H54 (cell line): ENCODE measurements at regions not wholly inside any gene's neighbourhood (a gene's known extent, or its start where the extent isn't known, plus 50 kb on each side); places are given as distances from the start of the nearest gene placed in this dataset.

Experiments
- DNase-seq: peaks from one replicate; pipeline ENCODE4 v3.0.0; 2011; ENCODE audit warnings: low spot score, mixed read lengths; ENCODE audit not compliant: insufficient read length
- FAIRE-seq: peaks from 3 replicates; lab custom pipeline; 2011; peaks lifted over from hg19 to GRCh38; lab: Jason Lieb, UNC
- POLR2A ChIP-seq: IDR thresholded peaks from 2 replicates; pipeline ENCODE4 v1.6.1; 2011; ENCODE audit warnings: low read depth, mild to moderate bottlenecking, low read length

DNA sequence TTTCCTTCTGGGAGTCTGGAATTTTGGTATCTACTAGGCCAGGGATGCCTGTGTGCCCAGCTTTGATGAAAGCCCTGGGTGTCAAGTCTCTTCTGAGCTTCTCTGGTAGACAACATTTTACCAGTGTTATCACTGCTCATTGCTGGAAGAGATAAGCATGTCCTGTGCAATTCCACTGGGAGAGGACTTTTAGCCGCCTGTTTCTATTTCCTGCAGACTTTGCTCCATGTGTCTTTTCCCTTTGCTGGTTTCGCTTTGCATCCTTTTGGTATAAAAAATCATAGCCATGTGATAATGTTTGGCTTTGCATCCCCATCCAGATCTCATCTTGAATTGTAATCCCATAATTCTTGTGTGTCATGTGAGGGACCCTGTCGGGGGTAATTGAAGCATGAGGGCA lies 163.2 kb downstream of the SLC28A3 start:
- TF ChIP-seq POLR2A, result no peak
- DNase-seq, result no peak
- no peak for FAIRE-seq

DNA sequence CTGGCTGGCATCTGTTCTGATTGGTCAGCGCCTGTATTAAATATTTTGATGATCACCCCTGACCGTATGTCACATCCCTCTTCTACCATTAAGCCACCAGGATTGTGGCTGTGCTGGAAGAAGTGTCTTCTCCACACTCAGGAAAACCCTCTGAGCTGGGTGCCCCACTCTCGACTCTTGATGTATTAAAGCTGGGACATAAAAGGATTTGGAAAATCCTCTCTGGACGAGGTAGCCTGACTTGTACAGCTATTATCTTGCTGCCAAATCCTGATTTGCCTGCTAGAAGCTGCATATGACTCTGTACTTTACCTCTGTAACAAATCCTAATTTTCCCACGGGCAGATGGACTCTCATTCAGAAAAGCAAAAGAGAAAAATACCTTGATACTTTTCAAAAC lies 161.0 kb downstream of the SLC28A3 start:
- no peak for FAIRE-seq
- TF ChIP-seq POLR2A, result no peak
- no peak for DNase-seq

DNA sequence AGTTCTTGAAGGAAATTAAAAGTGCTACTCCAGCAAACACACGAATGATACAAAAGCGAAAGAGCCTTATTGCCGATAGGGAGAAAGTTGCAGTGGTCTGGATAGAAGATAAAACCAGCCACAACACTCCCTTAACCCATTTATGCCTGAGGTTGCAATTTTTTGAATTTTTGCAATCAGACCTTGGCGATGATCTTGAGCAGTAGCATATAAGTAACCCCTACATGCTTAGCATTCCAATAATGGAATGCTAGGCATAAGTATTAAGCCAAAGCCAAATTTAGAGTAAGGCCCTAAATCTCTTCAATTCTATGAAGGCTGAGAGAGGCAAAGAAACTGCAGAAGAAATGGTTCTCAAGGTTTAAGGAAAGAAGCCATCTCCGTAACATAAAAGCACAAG lies 153.5 kb downstream of the SLC28A3 start:
- FAIRE-seq (no peak), DNase-seq (no peak)
- no peak for TF ChIP-seq POLR2A

DNA sequence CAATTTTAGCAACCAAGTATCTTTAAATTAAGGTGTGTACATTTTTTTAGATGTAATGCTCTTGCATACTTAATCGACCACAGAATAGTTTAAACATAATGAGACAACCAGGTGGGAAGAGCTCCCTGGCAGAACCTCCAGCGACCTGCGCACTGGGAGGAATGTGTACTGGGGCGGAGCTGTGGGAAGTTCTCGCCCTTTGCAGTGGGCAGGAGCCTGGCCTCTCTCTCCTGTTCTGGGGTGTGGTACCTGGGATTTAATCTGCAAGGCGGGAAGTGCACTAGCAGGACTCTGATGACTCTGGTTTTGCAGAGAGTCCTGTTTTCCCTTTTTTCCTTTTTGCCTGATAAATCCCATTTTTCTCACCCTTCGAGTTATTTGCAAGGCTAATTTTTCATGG lies 150.7 kb downstream of the SLC28A3 start:
- no peak for TF ChIP-seq POLR2A
- DNase-seq (no peak), FAIRE-seq (no peak)

DNA sequence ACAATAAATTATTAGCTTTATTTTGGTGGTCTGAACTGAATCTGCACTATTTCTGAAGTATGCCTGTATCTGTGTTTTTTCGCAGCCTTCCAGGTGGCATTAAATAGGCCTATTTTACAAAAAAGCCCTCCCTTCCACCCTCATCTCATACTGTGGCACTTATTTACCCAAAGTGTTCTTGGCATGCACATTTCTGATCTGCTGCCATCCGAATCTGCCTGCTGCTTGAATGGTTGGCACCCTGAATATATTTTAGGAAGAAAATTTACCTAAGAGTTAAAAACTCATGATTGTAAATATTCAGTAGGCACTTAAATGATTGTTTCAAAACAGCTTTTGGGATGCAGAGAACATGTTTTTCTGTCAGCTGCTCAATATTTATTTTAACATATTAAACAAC lies 150.1 kb downstream of the SLC28A3 start:
- FAIRE-seq, result no peak
- TF ChIP-seq POLR2A, result no peak
- DNase-seq, result no peak

DNA sequence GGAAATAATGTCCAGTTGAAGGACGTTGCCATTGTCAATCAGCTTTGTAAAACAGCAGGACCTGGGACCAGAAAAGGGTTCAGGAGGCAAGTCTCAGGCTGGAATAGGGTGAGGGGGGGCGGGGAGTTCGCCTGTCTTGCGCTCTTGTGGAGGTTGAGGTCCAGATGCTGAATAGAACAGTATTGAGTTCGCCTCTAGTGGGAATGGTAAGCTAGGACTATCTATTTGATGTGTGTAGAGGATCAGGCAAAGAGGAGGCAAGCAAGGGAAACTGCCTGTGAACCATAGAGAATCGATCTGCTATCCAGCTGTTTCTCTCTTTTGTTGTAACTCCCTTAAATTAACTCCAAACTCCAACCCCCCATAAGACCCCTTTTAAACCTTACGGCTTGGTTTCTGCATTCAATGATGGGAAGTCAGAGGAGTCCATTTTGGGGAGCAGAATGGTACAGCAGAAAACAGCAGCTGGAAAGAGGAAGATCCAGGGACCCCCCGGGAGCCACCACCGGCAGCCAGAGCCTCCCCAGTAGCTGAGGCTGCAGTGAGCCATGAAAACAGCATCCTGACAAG lies 133.7 kb downstream of the SLC28A3 start:
- DNase-seq, result no peak
- TF ChIP-seq POLR2A, result no peak
- FAIRE-seq, result no peak

DNA sequence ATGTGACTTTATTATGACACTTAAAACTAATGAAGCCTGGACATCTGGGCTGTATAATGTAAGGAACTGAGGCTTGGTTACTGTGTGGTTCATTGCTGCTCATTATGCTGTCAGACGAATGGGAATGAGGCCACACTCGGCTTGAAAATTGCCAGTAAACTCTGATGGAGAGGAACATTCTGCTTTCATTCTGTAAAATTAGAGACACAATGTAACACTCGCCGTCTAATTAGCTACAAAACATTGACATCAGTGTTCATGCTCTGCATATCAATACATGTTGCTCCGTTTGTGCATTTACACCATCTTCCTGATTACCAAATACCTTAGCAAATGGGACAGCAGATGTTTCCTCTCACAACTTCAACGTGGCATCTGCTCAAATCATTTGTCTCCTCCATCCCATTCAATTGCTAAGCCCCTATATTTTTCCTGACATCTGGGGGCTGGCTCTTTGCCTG lies 133.0 kb downstream of the SLC28A3 start:
- DNase-seq (no peak), FAIRE-seq (no peak)
- TF ChIP-seq POLR2A, result no peak

DNA sequence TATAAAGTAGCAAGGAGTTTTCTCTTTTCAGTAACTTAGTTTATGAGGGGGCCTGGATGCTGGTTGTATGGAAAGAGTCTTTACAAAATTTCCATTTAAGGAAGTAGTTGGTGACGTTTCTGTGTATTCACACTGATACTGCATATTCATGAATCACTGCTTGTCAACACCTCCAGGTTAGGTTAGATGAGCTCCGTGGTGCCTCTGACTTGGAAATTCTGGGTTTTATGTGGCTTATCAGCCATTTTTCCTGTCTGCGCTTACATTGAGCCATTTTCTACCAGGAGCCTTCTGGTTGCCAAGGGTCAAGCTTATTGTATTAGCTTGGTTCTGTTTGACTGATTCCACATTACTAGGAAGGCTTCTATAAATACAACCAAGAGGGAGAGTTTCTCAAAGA lies 128.3 kb downstream of the SLC28A3 start:
- TF ChIP-seq POLR2A, result no peak
- DNase-seq (no peak), FAIRE-seq (no peak)

DNA sequence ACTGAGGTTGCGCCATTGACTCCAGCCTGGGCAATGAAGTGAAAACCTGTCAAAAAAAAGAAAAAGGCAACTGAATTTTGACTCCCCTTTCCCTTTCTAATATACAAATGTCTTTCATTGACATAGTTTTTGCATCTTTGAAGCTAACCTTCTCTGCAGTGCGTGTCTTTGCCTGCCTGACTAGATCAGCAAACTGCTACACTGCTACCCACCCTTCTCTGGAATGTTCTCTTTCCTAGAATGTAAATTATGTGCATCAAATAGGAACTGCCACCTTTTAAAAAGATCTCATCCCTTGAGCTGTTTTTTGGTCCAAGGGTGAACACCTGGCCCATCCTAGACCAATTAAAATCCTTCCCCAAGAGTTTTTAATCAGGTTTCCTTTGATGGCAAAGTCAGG lies 127.6 kb downstream of the SLC28A3 start:
- TF ChIP-seq POLR2A, result no peak
- FAIRE-seq (no peak), DNase-seq (no peak)

DNA sequence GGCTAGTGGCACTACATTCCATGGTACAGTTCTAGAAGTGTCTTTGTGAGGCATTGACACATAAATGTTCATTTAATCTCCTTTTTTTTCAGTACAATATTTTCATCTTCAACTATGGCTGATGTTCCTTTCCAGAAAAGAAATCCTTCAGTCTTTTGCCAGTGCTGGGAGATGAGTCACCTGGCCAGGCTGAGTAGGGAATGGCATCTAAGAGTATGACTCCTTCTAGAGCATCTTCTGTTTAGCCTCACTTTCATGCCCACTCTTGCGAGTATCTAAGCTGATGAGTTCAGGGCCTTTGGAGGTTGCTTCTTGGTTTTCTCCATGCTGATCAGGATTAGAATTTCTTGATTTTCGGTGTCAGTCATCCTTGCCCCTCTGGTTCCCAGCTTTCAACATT lies 124.4 kb downstream of the SLC28A3 start:
- DNase-seq (peak; percentile 26), FAIRE-seq (peak; percentile 11)
- TF ChIP-seq POLR2A, result no peak

DNA sequence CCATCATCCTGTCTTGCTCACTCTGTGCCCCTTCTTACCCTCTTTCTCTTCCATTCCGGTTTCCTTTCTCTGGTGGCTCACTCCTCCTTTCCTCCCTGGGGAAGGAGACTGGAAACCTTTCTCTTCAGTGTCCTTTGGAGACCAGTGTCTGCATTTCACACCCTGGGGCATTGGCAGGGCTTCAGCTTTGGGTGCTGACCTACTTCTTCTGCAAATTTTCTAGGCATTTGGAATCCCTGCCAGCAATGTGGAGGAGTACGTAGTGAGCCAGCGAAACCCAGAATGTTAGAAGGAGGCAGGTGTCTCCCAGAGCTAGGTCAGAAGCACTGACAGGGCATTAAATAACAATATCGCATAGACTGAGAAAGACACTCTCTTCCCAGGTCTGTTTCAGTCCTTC lies 122.2 kb downstream of the SLC28A3 start:
- DNase-seq (no peak), FAIRE-seq (no peak)
- TF ChIP-seq POLR2A, result no peak

DNA sequence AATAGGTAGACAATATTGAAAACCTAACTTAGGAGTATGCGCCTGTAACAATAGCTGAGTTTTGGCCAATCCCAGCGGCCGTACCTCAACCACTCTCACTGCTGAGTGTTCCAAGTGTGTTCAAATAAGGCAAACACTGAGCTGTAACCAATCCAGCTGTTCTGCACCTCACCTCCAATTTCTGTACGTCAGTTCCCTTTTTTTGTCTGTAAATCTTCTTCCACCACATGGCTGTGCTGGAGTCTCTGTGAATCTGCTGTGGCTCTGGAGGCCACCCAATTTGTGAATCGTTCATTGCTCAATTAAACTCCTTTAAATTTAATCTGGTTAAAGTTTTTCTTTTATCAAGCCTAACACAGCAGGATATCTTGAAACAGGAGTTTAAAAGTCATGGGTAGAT lies 116.3 kb downstream of the SLC28A3 start:
- FAIRE-seq (no peak), DNase-seq (no peak)
- TF ChIP-seq POLR2A, result no peak
